ENCODE measurements at regions not wholly inside any gene's neighbourhood (a gene's known extent, or its start where the extent isn't known, plus 50 kb on each side); places are given as distances from the start of the nearest gene placed in this dataset.

DNA sequence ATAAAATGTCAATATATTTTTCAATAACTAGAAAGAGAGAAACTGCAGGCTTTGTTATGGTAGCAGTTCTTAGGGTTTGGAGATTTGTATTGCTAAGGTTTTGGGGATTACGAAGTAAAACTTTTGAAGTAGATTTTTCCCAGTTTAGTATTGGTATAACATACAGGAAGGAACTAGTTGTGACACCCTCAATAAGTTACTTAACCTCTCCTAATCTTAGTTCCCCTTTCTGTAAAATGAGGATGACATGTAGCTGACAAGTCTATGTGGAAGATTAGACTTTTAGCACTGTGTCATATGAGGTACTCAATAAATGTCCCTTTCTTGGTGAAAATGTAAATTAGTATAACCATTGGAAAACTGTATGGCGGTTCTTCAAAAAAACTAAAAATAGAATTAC lies 73.4 kb upstream of the ATG10 start:
- TF ChIP-seq POLR2A (IDR thresholded peaks at IDR 0.05) (no peak), POLR2AphosphoS5 (IDR thresholded peaks at IDR 0.05) (no peak)
- TF ChIP-seq, protein P1, sequence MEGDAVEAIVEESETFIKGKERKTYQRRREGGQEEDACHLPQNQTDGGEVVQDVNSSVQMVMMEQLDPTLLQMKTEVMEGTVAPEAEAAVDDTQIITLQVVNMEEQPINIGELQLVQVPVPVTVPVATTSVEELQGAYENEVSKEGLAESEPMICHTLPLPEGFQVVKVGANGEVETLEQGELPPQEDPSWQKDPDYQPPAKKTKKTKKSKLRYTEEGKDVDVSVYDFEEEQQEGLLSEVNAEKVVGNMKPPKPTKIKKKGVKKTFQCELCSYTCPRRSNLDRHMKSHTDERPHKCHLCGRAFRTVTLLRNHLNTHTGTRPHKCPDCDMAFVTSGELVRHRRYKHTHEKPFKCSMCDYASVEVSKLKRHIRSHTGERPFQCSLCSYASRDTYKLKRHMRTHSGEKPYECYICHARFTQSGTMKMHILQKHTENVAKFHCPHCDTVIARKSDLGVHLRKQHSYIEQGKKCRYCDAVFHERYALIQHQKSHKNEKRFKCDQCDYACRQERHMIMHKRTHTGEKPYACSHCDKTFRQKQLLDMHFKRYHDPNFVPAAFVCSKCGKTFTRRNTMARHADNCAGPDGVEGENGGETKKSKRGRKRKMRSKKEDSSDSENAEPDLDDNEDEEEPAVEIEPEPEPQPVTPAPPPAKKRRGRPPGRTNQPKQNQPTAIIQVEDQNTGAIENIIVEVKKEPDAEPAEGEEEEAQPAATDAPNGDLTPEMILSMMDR (IDR thresholded peaks at IDR 0.05) = no peak
